Epithelial cell of esophagus (primary cell): ENCODE measurements at regions not wholly inside any gene's neighbourhood (a gene's known extent, or its start where the extent isn't known, plus 50 kb on each side); places are given as distances from the start of the nearest gene placed in this dataset.

Source experiments
- DNase-seq: peaks from one replicate; pipeline ENCODE4 v3.0.0; 2010; ENCODE audit warnings: low read depth
- H3K4me3 ChIP-seq: 2 replicates; pipeline ENCODE4 v1.5.1; 2011; ENCODE audit warnings: mild to moderate bottlenecking, low read length, control low read depth
- CTCF ChIP-seq: IDR thresholded peaks from 2 replicates; pipeline ENCODE4 v1.5.1; 2011; ENCODE audit warnings: low read depth, mild to moderate bottlenecking, low read length, control low read depth, inconsistent platforms; ENCODE audit not compliant: insufficient read depth; ENCODE audit errors: missing control alignments

- TF ChIP-seq CTCF: no peak
- DNase-seq: no peak
- H3K4me3 ChIP-seq: no peak overlapping the region
Observed at GRCh38 chr2:117492209-117492851, 322.2 kb upstream of the DDX18 start.

GRCh38 chr2:117500721-117501120 lies 313.8 kb upstream of the DDX18 start:
- no peak overlapping the region for H3K4me3 ChIP-seq
- TF ChIP-seq CTCF: no peak
- DNase-seq: no peak

- DNase-seq: no peak
- no peak overlapping the region for H3K4me3 ChIP-seq
- no peak for TF ChIP-seq CTCF
Observed at GRCh38 chr2:117502121-117502520, 312.4 kb upstream of the DDX18 start.

- DNase-seq: no peak
- no peak overlapping the region for H3K4me3 ChIP-seq
- TF ChIP-seq CTCF: no peak
Observed at GRCh38 chr2:117512307-117512706, 302.2 kb upstream of the DDX18 start.

- TF ChIP-seq CTCF: no peak
- H3K4me3 ChIP-seq: no peak overlapping the region
Observed at GRCh38 chr2:117514371-117514770, 300.1 kb upstream of the DDX18 start.

GRCh38 chr2:117519238-117519637 lies 295.3 kb upstream of the DDX18 start:
- no peak overlapping the region for H3K4me3 ChIP-seq
- DNase-seq: no peak
- TF ChIP-seq CTCF: no peak

More at GRCh38 chr2:117514371-117514770, 300.1 kb upstream of the DDX18 start:
- no peak for DNase-seq

GRCh38 chr2:117519721-117520120 lies 294.8 kb upstream of the DDX18 start:
- H3K4me3 ChIP-seq: no peak overlapping the region
- DNase-seq: no peak

More at GRCh38 chr2:117519721-117520120, 294.8 kb upstream of the DDX18 start:
- TF ChIP-seq CTCF: no peak
